ENCODE measurements at regions not wholly inside any gene's neighbourhood (a gene's known extent, or its start where the extent isn't known, plus 50 kb on each side); places are given as distances from the start of the nearest gene placed in this dataset.

GRCh38 chr5:19406576-19407365, 581.2 kb downstream of the CDH18 start:
- no peak overlapping the region for H3K4ac ChIP-seq (ENCODE audit: low read depth, low read length)
- no peak overlapping the region for H2AK5ac ChIP-seq (ENCODE audit: low read depth, low read length)
- H3K9ac ChIP-seq (ENCODE audit: low read depth, low read length), result no peak overlapping the region
- dilution Hi-C loops (cut with HindIII; ENCODE audit: low sequenced_read_pairs, unreplicated experiment) (no loop called here), intact Hi-C loops (cut with micrococcal nuclease) (no loop called here), in situ Hi-C loops (cut with MboI; ENCODE audit: low sequenced_read_pairs) (no loop called here)
- H4K8ac ChIP-seq (ENCODE audit: low read depth in 2 of 2, low read length in 2 of 2), result no peak overlapping the region
- no peak overlapping the region for H2BK15ac ChIP-seq (ENCODE audit: low read depth, low read length)
- H3K27me3 ChIP-seq (ENCODE audit: control insufficient read depth, insufficient read depth, low read length), result no peaks in the 10 kb centered on the region
- WGBS, 2 experiments (ENCODE audit: extremely low coverage in 2 of 2, insufficient read length in 1 of 2), result no CpG with 5 or more reads among the region's 3 CpGs
- ATAC-seq (ENCODE audit: low read depth) (no peak), DNase-seq (no peak)
- H3K9me3 ChIP-seq (ENCODE audit: control insufficient read depth, insufficient read depth, low read length), result 0 out of 2 replicates have a peak, but pooled peaks cover 5% of the 10 kb centered on the region
- no peaks in the 10 kb centered on the region for H3K79me1 ChIP-seq (ENCODE audit: low read depth in 1 of 2, low read length in 2 of 2)
- H3K56ac ChIP-seq (ENCODE audit: extremely low read depth, insufficient read depth, low read length), result no peak overlapping the region
- H3K9me1 ChIP-seq (ENCODE audit: insufficient read depth, low read length), result no peaks in the 10 kb centered on the region
- H3K36me3 ChIP-seq (ENCODE audit: control insufficient read depth, insufficient read depth, low read length), result no peaks in the 10 kb centered on the region
- no TSS peak for BruUV-seq (replicated peaks)
- H3K23ac ChIP-seq (ENCODE audit: low read depth, low read length), result no peak overlapping the region
- no peak overlapping the region for H3K4me2 ChIP-seq (ENCODE audit: low read depth, low read length)
- H4K91ac ChIP-seq (ENCODE audit: insufficient read depth, low read depth, low read length), result no peak overlapping the region
- CTCF ChIA-PET, result no interaction called here
- H4K20me1 ChIP-seq (ENCODE audit: insufficient read depth, low read length), result no peaks in the 10 kb centered on the region
- H3K4me3 ChIP-seq (ENCODE audit: insufficient read depth, low read depth, low read length), result no peak overlapping the region
- H3K18ac ChIP-seq (ENCODE audit: low read depth, low read length), result no peak overlapping the region
- H4K5ac ChIP-seq (ENCODE audit: low read depth, low read length), result no peak overlapping the region
- H3K14ac ChIP-seq (replicated peaks; ENCODE audit: low read depth, low read length), result no peak overlapping the region
- H2BK120ac ChIP-seq (ENCODE audit: low read depth, low read length), result no peak overlapping the region
- no peak overlapping the region for H2BK5ac ChIP-seq (ENCODE audit: low read depth, low read length, poor library complexity, severe bottlenecking)
- H2AFZ ChIP-seq (replicated peaks; ENCODE audit: low read length, poor library complexity), result no peak overlapping the region
- POLR2A ChIA-PET (ENCODE audit: unreplicated experiment), result no interaction called here
- H2AK9ac ChIP-seq (replicated peaks; ENCODE audit: low read depth, low read length, poor library complexity), result no peak overlapping the region
- TF ChIP-seq MAZ (IDR thresholded peaks at IDR 0.05; ENCODE audit: borderline replicate concordance, low read depth, low read length) (no peak), FOS (IDR thresholded peaks at IDR 0.05; ENCODE audit: low read depth, low read length) (no peak), MXI1 (IDR thresholded peaks at IDR 0.05; ENCODE audit: borderline replicate concordance, low read depth, low read length) (no peak)
- no peak overlapping the region for H3K27ac ChIP-seq (ENCODE audit: insufficient read depth, low read length)
- H2BK20ac ChIP-seq (ENCODE audit: low read depth, low read length), result no peak overlapping the region
- no peaks in the 10 kb centered on the region for H3K4me1 ChIP-seq (ENCODE audit: control insufficient read depth, insufficient read depth, low read length)

Measured in IMR-90 (cell line).